Right atrium auricular region (tissue), 2 donors: ENCODE measurements at regions not wholly inside any gene's neighbourhood (a gene's known extent, or its start where the extent isn't known, plus 50 kb on each side); places are given as distances from the start of the nearest gene placed in this dataset.

ENCODE experiments used
- DNase-seq: peaks from one replicate; pipeline ENCODE4 v3.0.0-alpha.2; 2019; ENCODE audit warnings: low spot score
- H3K27ac ChIP-seq, 2 donors: fragments of 200-600 bp; sonication (generic); 1 replicate in 1 of 2; 2 replicates in 1 of 2; pipeline ENCODE4 v1.5.1; 2016 to 2019
- H3K27me3 ChIP-seq, 2 donors: fragments of 200-600 bp; sonication (generic); one replicate each; pipeline versions ENCODE4 v1.5.1 to v1.6.0; 2017 to 2019
- H3K36me3 ChIP-seq: fragments of 200-600 bp; sonication (generic); one replicate; pipeline ENCODE4 v1.5.1; 2016
- H3K4me1 ChIP-seq, 2 donors: fragments of 200-600 bp; sonication (generic); one replicate each; pipeline versions ENCODE4 v1.5.1 to v1.6.0; 2017 to 2019
- H3K4me3 ChIP-seq, 2 donors: fragments of 200-600 bp; sonication (generic); 1 replicate in 1 of 2; 2 replicates in 1 of 2; pipeline ENCODE4 v1.5.1; 2017 to 2019; ENCODE audit warnings: mild to moderate bottlenecking in 1 of 2, moderate library complexity in 1 of 2
- H3K9me3 ChIP-seq, 2 donors: fragments of 200-600 bp; sonication (generic); one replicate each; pipeline ENCODE4 v1.5.1; 2019
- TF ChIP-seq, protein P1 (sequence below), 2 donors: fragments of 200-600 bp; sonication (generic); IDR thresholded peaks; one replicate each; pipeline ENCODE4 v1.5.1; 2019; ENCODE audit warnings: antibody characterized with exemption in 2 of 2

GRCh38 chr2:172376505-172377125 is 50.8 kb upstream of the ITGA6 start:
- H3K27ac ChIP-seq, result no peak overlapping the region

GRCh38 chr2:172377408-172377807 is 50.0 kb upstream of the ITGA6 start:
- no peak overlapping the region for H3K27ac ChIP-seq
- H3K4me1 ChIP-seq, result peaks cover 0 to 17% of the 10 kb centered on the region in 2 donors
- no peaks in the 10 kb centered on the region for H3K36me3 ChIP-seq
- no peak overlapping the region for H3K4me3 ChIP-seq
- no peaks in the 10 kb centered on the region for H3K27me3 ChIP-seq
- DNase-seq, result no peak
- TF ChIP-seq, protein P1, sequence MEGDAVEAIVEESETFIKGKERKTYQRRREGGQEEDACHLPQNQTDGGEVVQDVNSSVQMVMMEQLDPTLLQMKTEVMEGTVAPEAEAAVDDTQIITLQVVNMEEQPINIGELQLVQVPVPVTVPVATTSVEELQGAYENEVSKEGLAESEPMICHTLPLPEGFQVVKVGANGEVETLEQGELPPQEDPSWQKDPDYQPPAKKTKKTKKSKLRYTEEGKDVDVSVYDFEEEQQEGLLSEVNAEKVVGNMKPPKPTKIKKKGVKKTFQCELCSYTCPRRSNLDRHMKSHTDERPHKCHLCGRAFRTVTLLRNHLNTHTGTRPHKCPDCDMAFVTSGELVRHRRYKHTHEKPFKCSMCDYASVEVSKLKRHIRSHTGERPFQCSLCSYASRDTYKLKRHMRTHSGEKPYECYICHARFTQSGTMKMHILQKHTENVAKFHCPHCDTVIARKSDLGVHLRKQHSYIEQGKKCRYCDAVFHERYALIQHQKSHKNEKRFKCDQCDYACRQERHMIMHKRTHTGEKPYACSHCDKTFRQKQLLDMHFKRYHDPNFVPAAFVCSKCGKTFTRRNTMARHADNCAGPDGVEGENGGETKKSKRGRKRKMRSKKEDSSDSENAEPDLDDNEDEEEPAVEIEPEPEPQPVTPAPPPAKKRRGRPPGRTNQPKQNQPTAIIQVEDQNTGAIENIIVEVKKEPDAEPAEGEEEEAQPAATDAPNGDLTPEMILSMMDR (IDR thresholded peaks at IDR 0.05), result no peak
- no peaks in the 10 kb centered on the region for H3K9me3 ChIP-seq

More at GRCh38 chr2:172376505-172377125, 50.8 kb upstream of the ITGA6 start:
- peaks cover 0 to 17% of the 10 kb centered on the region in 2 donors for H3K4me1 ChIP-seq
- TF ChIP-seq, protein P1 (IDR thresholded peaks at IDR 0.05), result no peak
- no peak overlapping the region for H3K4me3 ChIP-seq
- no peaks in the 10 kb centered on the region for H3K36me3 ChIP-seq
- no peaks in the 10 kb centered on the region for H3K9me3 ChIP-seq
- no peaks in the 10 kb centered on the region for H3K27me3 ChIP-seq
- no peak for DNase-seq
